A673 (cell line): ENCODE measurements at regions not wholly inside any gene's neighbourhood (a gene's known extent, or its start where the extent isn't known, plus 50 kb on each side); places are given as distances from the start of the nearest gene placed in this dataset.

Source experiments
- BruUV-seq: library from RNA; stranded (reverse); fragments of 400-500 nt; replicated peaks from 2 replicates; lab custom pipeline; 2021; lab: Mats Ljungman, UMichigan
- CTCF ChIA-PET: fragments of 300-600 bp; sonication (Branson Sonifier 250); formaldehyde crosslinking; loops from one replicate; lab custom pipeline; 2022; ENCODE audit warnings: antibody characterized with exemption; lab: Charles Lee
- POLR2A ChIA-PET: fragments of 300-600 bp; sonication (Branson Sonifier 250); formaldehyde crosslinking; loops from one replicate; lab custom pipeline; 2022; ENCODE audit warnings: antibody characterized with exemption; ENCODE audit not compliant: low non-redundant PET; lab: Charles Lee
- DNase-seq: peaks from one replicate; pipeline ENCODE4 v3.0.0-alpha.2; 2015; ENCODE audit warnings: low spot score
- H3K27ac ChIP-seq: fragments of 200-600 bp; sonication (generic); 2 replicates; pipeline ENCODE4 v1.5.1; 2016; ENCODE audit warnings: mixed run types, low read depth, mild to moderate bottlenecking, mixed read lengths, antibody characterized with exemption, low read length; ENCODE audit not compliant: poor library complexity, severe bottlenecking
- H3K27me3 ChIP-seq: fragments of 200-600 bp; sonication (generic); replicated peaks from 2 replicates; pipeline ENCODE4 v1.6.1; 2017; ENCODE audit warnings: mixed run types, low read depth, mild to moderate bottlenecking, mixed read lengths, antibody characterized with exemption, low read length; ENCODE audit not compliant: insufficient read depth, poor library complexity
- H3K36me3 ChIP-seq: fragments of 200-600 bp; sonication (generic); 2 replicates; pipeline ENCODE4 v1.6.1; 2016; ENCODE audit warnings: mixed run types, mild to moderate bottlenecking, mixed read lengths, antibody characterized with exemption, low read length; ENCODE audit not compliant: insufficient read depth, poor library complexity, severe bottlenecking
- H3K4me1 ChIP-seq: fragments of 200-600 bp; sonication (generic); 2 replicates; pipeline ENCODE4 v1.6.1; 2017; ENCODE audit warnings: mixed run types, mild to moderate bottlenecking, mixed read lengths, antibody characterized with exemption, low read length; ENCODE audit not compliant: insufficient read depth, poor library complexity, severe bottlenecking
- H3K4me3 ChIP-seq: fragments of 200-600 bp; sonication (generic); 2 replicates; pipeline ENCODE4 v1.5.1; 2016; ENCODE audit warnings: low read depth, mixed run types, mild to moderate bottlenecking, mixed read lengths, low read length; ENCODE audit not compliant: poor library complexity, severe bottlenecking
- H3K9me3 ChIP-seq: fragments of 200-600 bp; sonication (generic); 2 replicates; pipeline ENCODE4 v1.6.1; 2016; ENCODE audit warnings: mixed run types, low read depth, mild to moderate bottlenecking, mixed read lengths, antibody characterized with exemption, low read length; ENCODE audit not compliant: poor library complexity, severe bottlenecking
- EZH2 ChIP-seq: fragments of 200-600 bp; sonication (generic); IDR thresholded peaks from 2 replicates; pipeline ENCODE4 v1.6.1; 2017; ENCODE audit warnings: borderline replicate concordance, low read depth, mild to moderate bottlenecking, mixed read lengths, antibody characterized with exemption, low read length; ENCODE audit not compliant: poor library complexity, severe bottlenecking
- intact Hi-C: fragments of 100-400 bp; cut with micrococcal nuclease; formaldehyde crosslinking; loops from one replicate; pipeline ENCODE4 v1.10.0; 2022; ENCODE audit not compliant: unreplicated experiment
- TF ChIP-seq, protein P1 (sequence below): fragments of 300-800, 200-600 bp; sonication (generic); conservative IDR thresholded peaks from 2 replicates; pipeline ENCODE4 v1.5.1; 2017; ENCODE audit warnings: low read depth, mild to moderate bottlenecking, antibody characterized with exemption, low read length, moderate library complexity, mixed read lengths

DNA sequence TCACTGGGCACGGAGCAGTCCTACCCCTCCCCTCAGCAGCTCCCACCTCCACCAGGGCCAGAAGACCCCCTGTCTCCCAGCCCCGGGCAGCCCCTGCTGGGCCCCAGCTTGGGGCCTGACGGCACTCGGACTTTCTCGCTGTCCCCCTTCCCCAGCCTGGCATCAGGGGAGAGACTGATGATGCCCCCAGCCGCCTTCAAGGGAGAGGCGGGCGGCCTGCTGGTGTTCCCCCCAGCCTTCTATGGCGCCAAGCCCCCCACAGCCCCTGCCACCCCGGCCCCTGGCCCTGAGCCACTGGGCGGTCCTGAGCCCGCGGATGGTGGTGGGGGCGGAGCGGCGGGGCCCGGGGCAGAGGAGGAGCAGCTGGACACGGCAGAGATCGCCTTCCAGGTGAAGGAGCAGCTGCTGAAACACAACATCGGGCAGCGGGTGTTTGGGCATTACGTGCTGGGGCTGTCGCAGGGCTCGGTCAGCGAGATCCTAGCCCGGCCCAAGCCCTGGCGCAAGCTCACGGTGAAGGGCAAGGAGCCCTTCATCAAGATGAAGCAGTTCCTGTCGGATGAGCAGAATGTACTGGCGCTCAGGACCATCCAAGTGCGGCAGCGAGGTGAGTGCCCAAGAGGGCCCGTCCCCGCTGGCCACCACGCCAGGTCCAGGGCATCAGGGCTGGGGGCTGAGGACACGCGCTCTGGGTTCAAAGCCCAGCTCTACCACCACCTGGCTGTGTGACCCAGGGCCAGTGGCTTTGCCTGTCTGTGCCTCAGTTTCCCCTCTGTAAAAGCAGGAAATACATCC is 58.6 kb downstream of the PHETA1 start:
- no peak for DNase-seq
- Histone ChIP-seq H3K9me3 (peaks cover 4% of the 10 kb centered on the region), H3K27ac (no peak overlapping the region), H3K36me3 (no peaks in the 10 kb centered on the region), H3K4me1 (no peaks in the 10 kb centered on the region), H3K27me3 (no peaks in the 10 kb centered on the region), H3K4me3 (no peak overlapping the region)
- no TSS peak for BruUV-seq
- intact Hi-C loops: no loop called here
- CTCF ChIA-PET: no interaction called here
- POLR2A ChIA-PET: no interaction called here
- TF ChIP-seq EZH2: no peak
- TF ChIP-seq, protein P1, sequence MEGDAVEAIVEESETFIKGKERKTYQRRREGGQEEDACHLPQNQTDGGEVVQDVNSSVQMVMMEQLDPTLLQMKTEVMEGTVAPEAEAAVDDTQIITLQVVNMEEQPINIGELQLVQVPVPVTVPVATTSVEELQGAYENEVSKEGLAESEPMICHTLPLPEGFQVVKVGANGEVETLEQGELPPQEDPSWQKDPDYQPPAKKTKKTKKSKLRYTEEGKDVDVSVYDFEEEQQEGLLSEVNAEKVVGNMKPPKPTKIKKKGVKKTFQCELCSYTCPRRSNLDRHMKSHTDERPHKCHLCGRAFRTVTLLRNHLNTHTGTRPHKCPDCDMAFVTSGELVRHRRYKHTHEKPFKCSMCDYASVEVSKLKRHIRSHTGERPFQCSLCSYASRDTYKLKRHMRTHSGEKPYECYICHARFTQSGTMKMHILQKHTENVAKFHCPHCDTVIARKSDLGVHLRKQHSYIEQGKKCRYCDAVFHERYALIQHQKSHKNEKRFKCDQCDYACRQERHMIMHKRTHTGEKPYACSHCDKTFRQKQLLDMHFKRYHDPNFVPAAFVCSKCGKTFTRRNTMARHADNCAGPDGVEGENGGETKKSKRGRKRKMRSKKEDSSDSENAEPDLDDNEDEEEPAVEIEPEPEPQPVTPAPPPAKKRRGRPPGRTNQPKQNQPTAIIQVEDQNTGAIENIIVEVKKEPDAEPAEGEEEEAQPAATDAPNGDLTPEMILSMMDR: no peak

DNA sequence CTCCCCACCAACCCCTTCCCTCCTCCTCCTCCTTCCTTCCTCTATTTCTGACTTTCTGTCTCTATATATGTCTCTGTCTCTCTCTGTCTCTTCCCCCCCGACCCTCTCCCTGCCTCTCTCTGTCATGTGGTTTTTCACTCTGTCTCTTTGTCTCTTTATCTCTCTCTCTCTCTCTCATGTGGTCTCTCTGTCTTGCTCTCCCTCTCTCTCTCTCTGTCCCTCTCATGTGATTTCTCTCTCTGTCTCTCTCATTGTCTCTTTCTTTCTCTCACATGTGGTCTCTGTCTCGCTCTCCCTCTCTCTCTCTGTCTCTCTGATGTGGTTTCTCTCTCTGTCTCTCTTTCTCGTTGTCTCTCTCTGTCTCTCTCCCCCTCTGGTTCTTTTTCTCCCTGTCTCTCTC is 59.3 kb downstream of the PHETA1 start:
- no peak for DNase-seq
- Histone ChIP-seq H3K4me1 (no peaks in the 10 kb centered on the region), H3K36me3 (no peaks in the 10 kb centered on the region), H3K27ac (no peak overlapping the region), H3K27me3 (no peaks in the 10 kb centered on the region), H3K4me3 (no peak overlapping the region), H3K9me3 (peaks cover 11% of the 10 kb centered on the region)
- TF ChIP-seq, protein P1: no peak
- no peak for TF ChIP-seq EZH2
- intact Hi-C loops: no loop called here
- no TSS peak for BruUV-seq
- ChIA-PET CTCF (no interaction called here), POLR2A (no interaction called here)

DNA sequence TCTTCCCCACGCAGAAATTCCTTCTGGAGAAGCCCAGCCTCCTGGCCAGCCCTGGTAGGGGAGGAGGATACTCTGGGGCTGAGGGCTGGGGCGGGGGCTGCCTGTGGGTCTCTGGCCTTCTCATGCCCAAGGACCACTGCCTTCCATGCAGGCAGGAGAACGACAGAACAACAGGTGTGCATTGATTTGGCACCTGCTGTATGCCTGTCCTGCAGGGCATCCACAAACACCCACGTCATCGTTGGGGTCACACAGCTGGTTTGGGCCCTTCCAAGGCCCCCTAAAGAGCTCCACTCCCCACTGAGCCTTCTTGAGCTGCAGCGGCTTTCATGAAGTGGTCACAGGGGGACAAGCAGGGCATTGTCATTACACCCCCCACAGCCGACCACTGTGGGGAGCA is 60.4 kb downstream of the PHETA1 start:
- Histone ChIP-seq H3K27ac (no peak overlapping the region), H3K27me3 (no peaks in the 10 kb centered on the region), H3K36me3 (no peaks in the 10 kb centered on the region), H3K9me3 (peaks cover 20% of the 10 kb centered on the region), H3K4me3 (no peak overlapping the region), H3K4me1 (no peaks in the 10 kb centered on the region)
- TF ChIP-seq, protein P1: no peak
- TF ChIP-seq EZH2: no peak
- ChIA-PET CTCF (no interaction called here), POLR2A (interaction anchor here (0.6 kb wide), 1 partner anchor 1686 kb away, joined by 3 read pairs; no protein-coding TSS in a partner anchor)
- intact Hi-C loops: no loop called here
- BruUV-seq: no TSS peak
- no peak for DNase-seq
